Karpas-422 (cell line): ENCODE measurements at regions not wholly inside any gene's neighbourhood (a gene's known extent, or its start where the extent isn't known, plus 50 kb on each side); places are given as distances from the start of the nearest gene placed in this dataset. TPM values are rescaled to one million over a fixed set of nuclear protein-coding genes. Genes with fewer than 3 reads are reported as not detected.

Source experiments
- DNase-seq: peaks from one replicate; pipeline ENCODE4 v3.0.0-alpha.2; 2015
- H2AFZ ChIP-seq: fragments of 200-600 bp; sonication (generic); 2 replicates; pipeline ENCODE4 v1.6.1; 2014; ENCODE audit warnings: antibody characterized with exemption, low read length, mixed read lengths
- H3K27ac ChIP-seq: fragments of 200-600 bp; sonication (generic); 2 replicates; pipeline ENCODE4 v1.5.1; 2014; ENCODE audit warnings: mild to moderate bottlenecking, low read length, moderate library complexity
- H3K27me3 ChIP-seq: fragments of 200-600 bp; sonication (generic); 2 replicates; pipeline ENCODE4 v1.6.1; 2014; ENCODE audit warnings: low read length, mixed read lengths
- H3K36me3 ChIP-seq: fragments of 200-600 bp; sonication (generic); 2 replicates; pipeline ENCODE4 v1.6.1; 2014; ENCODE audit warnings: low read length, mixed read lengths; ENCODE audit not compliant: insufficient read depth
- H3K4me1 ChIP-seq: fragments of 200-600 bp; sonication (generic); 2 replicates; pipeline ENCODE4 v1.6.1; 2014; ENCODE audit warnings: mild to moderate bottlenecking, low read length, mixed read lengths
- H3K4me2 ChIP-seq: fragments of 200-600 bp; sonication (generic); 2 replicates; pipeline ENCODE4 v1.6.1; 2014; ENCODE audit warnings: low read length, low read depth, mild to moderate bottlenecking; ENCODE audit not compliant: poor library complexity, severe bottlenecking
- H3K4me3 ChIP-seq: fragments of 200-600 bp; sonication (generic); 2 replicates; pipeline ENCODE4 v1.5.1; 2014; ENCODE audit warnings: mild to moderate bottlenecking, antibody characterized with exemption, low read length, mixed read lengths
- H3K79me2 ChIP-seq: fragments of 200-600 bp; sonication (generic); 2 replicates; pipeline ENCODE4 v1.6.1; 2014; ENCODE audit warnings: mild to moderate bottlenecking, low read length, mixed read lengths
- H3K9ac ChIP-seq: fragments of 200-600 bp; sonication (generic); 2 replicates; pipeline ENCODE4 v1.6.0; 2014; ENCODE audit warnings: low read length
- H3K9me2 ChIP-seq: fragments of 200-600 bp; sonication (generic), shearing (Covaris generic); replicated peaks from 2 replicates; pipeline ENCODE4 v1.6.0; 2014; ENCODE audit warnings: mild to moderate bottlenecking, low read length, moderate library complexity; ENCODE audit not compliant: insufficient read depth
- H3K9me3 ChIP-seq: fragments of 300-700, 200-600 bp; sonication (generic); 2 replicates; pipeline ENCODE4 v1.6.1; 2014; ENCODE audit warnings: low read length, mixed read lengths
- H4K20me1 ChIP-seq: fragments of 200-600 bp; sonication (generic); 2 replicates; pipeline ENCODE4 v1.6.1; 2014; ENCODE audit warnings: mild to moderate bottlenecking, antibody characterized with exemption, low read length, low read depth; ENCODE audit not compliant: insufficient read depth
- small RNA-seq: library from RNA; depleted of rRNA; stranded (forward); fragments of <200 nt; gene quantifications from one replicate; pipeline ENCODE3, GENCODE V24; 2014

DNA sequence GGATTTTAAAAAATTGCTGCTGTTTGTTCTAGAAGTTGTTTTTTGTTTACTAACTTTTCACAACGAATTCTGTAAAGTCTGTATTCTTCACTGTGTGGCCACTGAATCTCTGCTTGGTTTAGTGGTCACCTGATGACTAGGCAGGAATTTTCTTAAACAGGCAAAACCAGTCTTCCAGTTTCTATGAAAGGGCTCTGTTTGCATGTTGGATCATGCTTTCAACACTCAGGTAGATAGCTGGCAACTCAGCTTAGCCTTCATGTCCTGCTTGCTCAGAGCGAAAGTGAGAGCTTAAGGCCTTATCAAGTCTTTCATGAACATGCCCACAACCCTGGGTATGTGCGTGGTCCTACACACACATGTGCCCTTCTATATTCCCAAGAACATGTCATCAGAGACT, 52.4 kb upstream of the CCDC190 start:
- no peak overlapping the region for H3K27ac ChIP-seq

GRCh38 chr1:162912061-162912667, 51.2 kb upstream of the CCDC190 start:
- peaks cover 6% of the 10 kb centered on the region for H3K4me1 ChIP-seq
- no peak overlapping the region for H3K27ac ChIP-seq
- no peaks in the 10 kb centered on the region for H3K9me3 ChIP-seq
- H3K27me3 ChIP-seq: no peaks in the 10 kb centered on the region
- no peaks in the 10 kb centered on the region for H4K20me1 ChIP-seq
- no peak overlapping the region for H3K9ac ChIP-seq
- no peak overlapping the region for H3K4me3 ChIP-seq
- H3K36me3 ChIP-seq: no peaks in the 10 kb centered on the region
- no peaks in the 10 kb centered on the region for H3K79me2 ChIP-seq
- no peaks in the 10 kb centered on the region for H3K9me2 ChIP-seq
- DNase-seq: no peak
- H2AFZ ChIP-seq: no peak overlapping the region
- H3K4me2 ChIP-seq: no peak overlapping the region

More for the DNA sequence above, 52.4 kb upstream of the CCDC190 start:
- H3K9me2 ChIP-seq: no peaks in the 10 kb centered on the region
- no peak overlapping the region for H3K4me2 ChIP-seq
- no peak overlapping the region for H3K9ac ChIP-seq
- no peak for DNase-seq
- no peaks in the 10 kb centered on the region for H4K20me1 ChIP-seq
- no peak overlapping the region for H3K4me3 ChIP-seq
- H3K27me3 ChIP-seq: no peaks in the 10 kb centered on the region
- no peaks in the 10 kb centered on the region for H3K36me3 ChIP-seq
- peaks cover 6% of the 10 kb centered on the region for H3K4me1 ChIP-seq
- H3K79me2 ChIP-seq: no peaks in the 10 kb centered on the region
- H2AFZ ChIP-seq: no peak overlapping the region
- no peaks in the 10 kb centered on the region for H3K9me3 ChIP-seq

Small RNA genes lying in the stretch of these regions (small RNA-seq; reads per million reads assigned to genes)
- not detected for gene AL392003.1
